HG03565 (cell line): ENCODE measurements at regions not wholly inside any gene's neighbourhood (a gene's known extent, or its start where the extent isn't known, plus 50 kb on each side); places are given as distances from the start of the nearest gene placed in this dataset.
A peak's percentile ranks its signal among the peaks of the same experiment; 100 is the strongest.

ENCODE experiments used
- ATAC-seq: cut with Tn5 transposase; IDR thresholded peaks from one replicate; pipeline ENCODE4 v1.9.1; 2021; ENCODE audit warnings: mild to moderate bottlenecking, moderate library complexity; ENCODE audit not compliant: unreplicated experiment

- no peak for ATAC-seq
These were observed 211.2 kb downstream of the DTHD1 start for GRCh38 chr4:36492590-36492989.

DNA sequence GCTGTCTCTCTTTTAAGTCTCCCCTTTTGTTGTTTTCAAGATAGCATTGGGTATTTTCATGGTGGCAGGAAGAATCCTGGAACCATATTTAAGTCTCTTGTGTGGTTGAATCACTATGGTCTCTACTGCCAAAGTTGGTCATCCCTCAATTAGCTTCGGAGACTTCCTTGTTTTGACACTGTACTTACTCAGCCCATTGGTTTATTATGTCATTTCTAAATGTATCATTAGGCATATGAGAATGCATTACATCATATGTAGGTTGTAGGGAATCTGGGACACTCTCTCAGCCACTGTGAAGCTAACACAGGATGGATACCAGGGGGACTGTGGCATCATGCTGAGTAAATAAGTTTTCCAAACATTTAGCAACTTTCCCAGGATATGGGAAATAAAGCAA, 211.8 kb downstream of the DTHD1 start:
- no peak for ATAC-seq

GRCh38 chr4:36494016-36494415, 212.6 kb downstream of the DTHD1 start:
- no peak for ATAC-seq

GRCh38 chr4:36494747-36495146, 213.3 kb downstream of the DTHD1 start:
- no peak for ATAC-seq

DNA sequence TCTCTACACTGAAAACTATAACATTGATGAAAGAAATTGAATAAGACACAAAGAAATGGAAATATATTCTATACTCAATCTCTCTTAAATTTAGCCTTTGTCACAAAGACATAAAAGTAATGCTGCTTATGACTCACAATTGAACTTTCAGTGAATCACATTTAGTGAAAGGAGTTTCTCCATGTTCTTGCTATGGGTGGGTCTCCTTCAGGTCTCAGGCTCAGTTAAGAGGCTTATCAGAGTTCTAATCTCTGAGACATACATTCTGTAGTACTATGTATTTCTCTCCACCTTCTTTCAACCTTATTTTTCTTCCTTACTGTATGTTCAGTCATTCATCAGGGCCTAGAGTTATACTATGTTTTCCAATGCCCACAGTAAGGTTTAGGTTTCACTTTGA, 220.9 kb downstream of the DTHD1 start:
- ATAC-seq = no peak

DNA sequence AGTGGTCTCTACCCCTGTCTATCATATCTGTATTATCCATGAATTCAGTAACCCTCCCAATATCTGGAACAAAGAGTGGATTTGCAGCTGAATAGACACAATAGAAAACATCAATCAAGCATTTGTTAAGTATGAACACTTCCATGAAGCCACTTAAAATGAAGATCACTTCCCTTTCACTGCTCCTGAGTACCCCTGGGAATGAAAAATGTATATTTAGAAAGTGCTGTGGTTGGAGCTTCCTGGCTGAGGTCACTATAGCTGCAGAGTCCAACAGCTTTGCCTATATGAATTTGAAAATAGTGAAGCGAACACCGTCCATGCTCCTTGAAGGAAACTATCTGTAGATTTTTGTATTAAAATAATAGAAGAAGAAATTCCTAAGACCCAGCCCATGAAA, 227.0 kb downstream of the DTHD1 start:
- ATAC-seq = no peak

DNA sequence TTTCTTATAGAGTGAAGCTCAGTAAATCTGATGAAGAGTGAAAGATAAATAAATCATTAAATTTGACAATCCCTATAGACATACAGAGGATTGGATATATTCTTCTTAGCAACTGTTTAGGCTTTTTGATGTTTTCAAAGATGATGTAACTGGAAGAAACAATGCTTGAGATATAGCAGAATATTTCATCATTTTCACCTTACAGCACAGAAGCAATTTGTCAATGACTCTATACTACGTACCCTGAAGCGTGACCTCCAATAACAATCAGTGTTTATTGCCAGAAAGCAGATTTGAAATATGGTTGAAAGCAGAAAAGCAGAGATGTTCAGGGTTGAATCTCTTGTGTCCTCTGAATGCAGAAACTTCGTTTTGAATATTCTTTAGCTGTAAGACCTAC, 228.4 kb downstream of the DTHD1 start:
- no peak for ATAC-seq

- no peak for ATAC-seq
These were observed 230.4 kb downstream of the DTHD1 start for GRCh38 chr4:36511785-36512184.

DNA sequence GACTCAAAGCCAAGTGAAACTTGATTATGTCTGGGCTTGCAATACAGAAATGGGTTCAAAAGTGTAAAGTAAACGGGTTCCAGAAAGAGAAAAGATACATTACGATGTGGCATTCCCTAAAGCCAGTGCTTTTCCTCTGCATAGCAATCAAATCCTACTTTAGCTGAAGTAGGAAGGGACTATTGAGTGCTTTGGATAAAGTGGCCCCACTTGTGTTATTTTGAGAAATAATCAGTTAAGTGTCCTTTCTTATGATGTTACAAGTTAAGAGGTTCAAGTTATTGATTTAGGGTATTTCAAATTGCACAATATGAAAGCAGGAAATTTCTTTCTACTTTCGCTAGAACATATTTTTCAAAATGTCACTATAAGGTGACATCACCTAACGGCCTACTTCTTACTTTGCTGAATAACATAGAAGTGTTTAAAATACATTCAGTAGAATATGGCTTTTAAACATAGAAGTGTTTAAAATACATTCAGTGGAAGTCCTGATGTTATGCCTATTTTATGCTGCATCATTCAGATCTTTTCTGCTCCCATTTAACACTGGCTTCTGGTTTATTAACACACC, 235.2 kb downstream of the DTHD1 start:
- ATAC-seq = no peak

GRCh38 chr4:36523182-36523581, 241.8 kb downstream of the DTHD1 start:
- ATAC-seq = no peak

GRCh38 chr4:36532670-36533379, 251.4 kb downstream of the DTHD1 start:
- ATAC-seq = no peak

GRCh38 chr4:36533944-36534343, 252.5 kb downstream of the DTHD1 start:
- ATAC-seq = no peak

- ATAC-seq = no peak
These were observed 266.0 kb downstream of the DTHD1 start for GRCh38 chr4:36547383-36547782.

GRCh38 chr4:36549252-36549651, 267.8 kb downstream of the DTHD1 start:
- no peak for ATAC-seq

- ATAC-seq = no peak
These were observed 268.6 kb downstream of the DTHD1 start for GRCh38 chr4:36549992-36550391.

DNA sequence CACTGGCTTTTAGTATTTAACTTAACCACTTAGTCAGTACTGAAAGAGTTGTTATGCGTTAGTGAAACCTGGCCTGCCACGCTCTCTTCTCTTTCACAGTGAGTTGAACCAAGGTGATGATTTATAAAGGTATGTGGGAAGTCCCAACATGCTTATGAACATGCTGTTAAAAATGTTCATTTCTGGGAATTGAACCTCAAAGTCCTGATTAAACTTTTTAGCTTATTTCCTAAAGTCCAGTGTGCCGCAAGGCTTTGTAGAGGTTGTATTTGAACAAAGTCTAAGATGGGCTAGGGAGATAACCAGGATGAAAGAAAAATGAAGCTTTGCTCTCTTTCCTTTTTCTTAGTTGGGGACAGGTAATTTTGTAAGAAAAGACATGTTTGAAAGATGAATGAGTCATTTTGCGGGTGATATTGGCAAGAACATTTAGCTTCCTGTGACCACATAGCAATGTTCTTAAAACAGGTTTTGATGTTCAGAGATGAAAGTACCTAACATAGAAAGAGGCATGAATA, 270.3 kb downstream of the DTHD1 start:
- ATAC-seq = peak; percentile 86

- no peak for ATAC-seq
These were observed 271.6 kb downstream of the DTHD1 start for GRCh38 chr4:36553029-36553428.

GRCh38 chr4:36553453-36553852, 272.0 kb downstream of the DTHD1 start:
- no peak for ATAC-seq

- no peak for ATAC-seq
These were observed 275.6 kb downstream of the DTHD1 start for GRCh38 chr4:36556984-36557383.

DNA sequence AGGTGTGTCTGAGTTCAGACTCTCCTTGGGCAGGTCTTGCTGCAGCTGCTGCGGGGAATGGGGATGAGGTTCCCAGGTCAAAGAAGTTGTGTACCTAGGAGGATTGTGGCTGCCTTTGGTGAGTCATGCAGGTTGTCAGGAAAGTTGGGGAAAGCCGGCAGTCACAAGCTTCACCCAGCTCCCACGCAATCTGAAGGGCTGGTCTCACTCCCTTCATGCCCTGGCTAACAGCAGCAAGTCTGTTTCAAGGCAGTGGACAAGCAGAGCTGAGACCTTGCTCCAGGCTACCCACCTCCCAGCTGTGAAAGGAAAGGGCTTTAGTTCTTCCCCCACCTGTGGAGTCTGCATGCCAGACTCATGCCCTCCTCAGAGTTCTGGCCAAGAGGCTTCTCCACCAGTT, 287.2 kb downstream of the DTHD1 start:
- ATAC-seq = no peak

- no peak for ATAC-seq
These were observed 292.0 kb downstream of the DTHD1 start for GRCh38 chr4:36573441-36573840.

- no peak for ATAC-seq
These were observed 293.4 kb downstream of the DTHD1 start for GRCh38 chr4:36574816-36575215.

DNA sequence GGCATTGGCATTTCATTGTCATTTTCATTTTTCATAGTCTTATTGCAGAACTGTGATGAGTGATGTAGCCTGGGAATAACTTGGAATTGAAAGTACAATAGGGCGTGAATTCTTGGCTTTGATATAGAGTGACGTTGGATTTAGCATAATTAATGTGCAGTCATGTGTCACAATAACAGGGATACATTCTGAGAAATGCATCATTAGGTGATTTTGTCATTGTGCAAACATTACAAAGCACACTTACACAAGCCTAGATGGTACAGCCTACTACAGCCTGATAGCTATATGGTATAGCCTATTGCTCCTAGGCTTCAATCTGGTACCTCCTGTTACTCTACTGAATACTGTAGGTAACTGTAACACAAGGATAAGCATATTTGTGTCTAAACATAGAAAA, 300.8 kb downstream of the DTHD1 start:
- ATAC-seq = no peak
